A673 (cell line): ENCODE measurements at regions not wholly inside any gene's neighbourhood (a gene's known extent, or its start where the extent isn't known, plus 50 kb on each side); places are given as distances from the start of the nearest gene placed in this dataset.

ENCODE experiments used
- BruUV-seq: library from RNA; stranded (reverse); fragments of 400-500 nt; replicated peaks from 2 replicates; lab custom pipeline; 2021; lab: Mats Ljungman, UMichigan
- CTCF ChIA-PET: fragments of 300-600 bp; sonication (Branson Sonifier 250); formaldehyde crosslinking; loops from one replicate; lab custom pipeline; 2022; ENCODE audit warnings: antibody characterized with exemption; lab: Charles Lee
- POLR2A ChIA-PET: fragments of 300-600 bp; sonication (Branson Sonifier 250); formaldehyde crosslinking; loops from one replicate; lab custom pipeline; 2022; ENCODE audit warnings: antibody characterized with exemption; ENCODE audit not compliant: low non-redundant PET; lab: Charles Lee
- DNase-seq: peaks from one replicate; pipeline ENCODE4 v3.0.0-alpha.2; 2015; ENCODE audit warnings: low spot score
- H3K27ac ChIP-seq: fragments of 200-600 bp; sonication (generic); 2 replicates; pipeline ENCODE4 v1.5.1; 2016; ENCODE audit warnings: mixed run types, low read depth, mild to moderate bottlenecking, mixed read lengths, antibody characterized with exemption, low read length; ENCODE audit not compliant: poor library complexity, severe bottlenecking
- H3K27me3 ChIP-seq: fragments of 200-600 bp; sonication (generic); replicated peaks from 2 replicates; pipeline ENCODE4 v1.6.1; 2017; ENCODE audit warnings: mixed run types, low read depth, mild to moderate bottlenecking, mixed read lengths, antibody characterized with exemption, low read length; ENCODE audit not compliant: insufficient read depth, poor library complexity
- H3K36me3 ChIP-seq: fragments of 200-600 bp; sonication (generic); 2 replicates; pipeline ENCODE4 v1.6.1; 2016; ENCODE audit warnings: mixed run types, mild to moderate bottlenecking, mixed read lengths, antibody characterized with exemption, low read length; ENCODE audit not compliant: insufficient read depth, poor library complexity, severe bottlenecking
- H3K4me1 ChIP-seq: fragments of 200-600 bp; sonication (generic); 2 replicates; pipeline ENCODE4 v1.6.1; 2017; ENCODE audit warnings: mixed run types, mild to moderate bottlenecking, mixed read lengths, antibody characterized with exemption, low read length; ENCODE audit not compliant: insufficient read depth, poor library complexity, severe bottlenecking
- H3K4me3 ChIP-seq: fragments of 200-600 bp; sonication (generic); 2 replicates; pipeline ENCODE4 v1.5.1; 2016; ENCODE audit warnings: low read depth, mixed run types, mild to moderate bottlenecking, mixed read lengths, low read length; ENCODE audit not compliant: poor library complexity, severe bottlenecking
- H3K9me3 ChIP-seq: fragments of 200-600 bp; sonication (generic); 2 replicates; pipeline ENCODE4 v1.6.1; 2016; ENCODE audit warnings: mixed run types, low read depth, mild to moderate bottlenecking, mixed read lengths, antibody characterized with exemption, low read length; ENCODE audit not compliant: poor library complexity, severe bottlenecking
- EZH2 ChIP-seq: fragments of 200-600 bp; sonication (generic); IDR thresholded peaks from 2 replicates; pipeline ENCODE4 v1.6.1; 2017; ENCODE audit warnings: borderline replicate concordance, low read depth, mild to moderate bottlenecking, mixed read lengths, antibody characterized with exemption, low read length; ENCODE audit not compliant: poor library complexity, severe bottlenecking
- intact Hi-C: fragments of 100-400 bp; cut with micrococcal nuclease; formaldehyde crosslinking; loops from one replicate; pipeline ENCODE4 v1.10.0; 2022; ENCODE audit not compliant: unreplicated experiment
- TF ChIP-seq, protein P1 (sequence below): fragments of 300-800, 200-600 bp; sonication (generic); conservative IDR thresholded peaks from 2 replicates; pipeline ENCODE4 v1.5.1; 2017; ENCODE audit warnings: low read depth, mild to moderate bottlenecking, antibody characterized with exemption, low read length, moderate library complexity, mixed read lengths

DNA sequence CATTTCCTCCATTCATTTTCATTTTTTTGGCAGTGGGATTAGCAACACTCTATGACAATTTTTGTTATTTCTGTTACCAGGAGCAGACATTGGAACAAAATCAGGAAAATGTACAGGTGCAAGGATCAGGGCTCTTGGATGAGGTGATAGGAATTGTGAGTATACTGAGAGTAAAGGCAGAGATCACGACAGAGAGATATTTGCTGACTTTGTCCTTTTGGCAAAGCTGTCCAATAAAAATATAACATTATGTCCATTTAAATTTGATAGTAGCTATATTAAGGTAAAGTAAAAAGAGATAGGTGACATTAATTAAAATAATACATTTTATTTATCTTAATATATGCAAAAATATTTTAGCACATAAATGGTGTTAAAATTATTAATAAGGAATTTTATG lies 373.1 kb upstream of the GNPDA2 start:
- no TSS peak for BruUV-seq
- Histone ChIP-seq H3K36me3 (no peaks in the 10 kb centered on the region), H3K4me1 (no peaks in the 10 kb centered on the region), H3K9me3 (peaks cover 3% of the 10 kb centered on the region), H3K27ac (no peak overlapping the region), H3K27me3 (no peaks in the 10 kb centered on the region), H3K4me3 (no peak overlapping the region)
- ChIA-PET CTCF (no interaction called here), POLR2A (no interaction called here)
- no peak for DNase-seq
- no peak for TF ChIP-seq EZH2
- intact Hi-C loops: no loop called here

DNA sequence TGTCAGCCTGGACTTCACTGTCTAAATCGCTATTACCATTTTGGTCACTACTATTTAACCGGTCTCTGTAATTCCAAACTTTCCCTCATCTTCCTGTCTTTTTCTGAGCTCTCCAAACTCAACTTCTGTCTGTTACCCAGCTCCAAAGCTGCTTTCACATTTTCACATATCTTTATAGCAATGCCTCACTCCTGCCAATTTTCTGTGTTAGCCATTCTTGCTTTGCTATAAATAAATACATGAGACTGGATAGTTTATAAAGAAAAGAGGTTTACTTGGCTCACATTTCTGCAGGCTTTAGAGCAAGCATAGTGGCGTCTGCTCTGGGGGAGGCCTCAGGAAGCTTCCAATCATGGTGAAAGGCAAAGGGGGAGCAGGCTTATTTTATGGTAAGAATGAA lies 368.3 kb upstream of the GNPDA2 start:
- Histone ChIP-seq H3K9me3 (peaks cover 12% of the 10 kb centered on the region), H3K27ac (no peak overlapping the region), H3K27me3 (no peaks in the 10 kb centered on the region), H3K36me3 (no peaks in the 10 kb centered on the region), H3K4me3 (no peak overlapping the region), H3K4me1 (no peaks in the 10 kb centered on the region)
- no TSS peak for BruUV-seq
- ChIA-PET POLR2A (no interaction called here), CTCF (no interaction called here)
- TF ChIP-seq, protein P1, sequence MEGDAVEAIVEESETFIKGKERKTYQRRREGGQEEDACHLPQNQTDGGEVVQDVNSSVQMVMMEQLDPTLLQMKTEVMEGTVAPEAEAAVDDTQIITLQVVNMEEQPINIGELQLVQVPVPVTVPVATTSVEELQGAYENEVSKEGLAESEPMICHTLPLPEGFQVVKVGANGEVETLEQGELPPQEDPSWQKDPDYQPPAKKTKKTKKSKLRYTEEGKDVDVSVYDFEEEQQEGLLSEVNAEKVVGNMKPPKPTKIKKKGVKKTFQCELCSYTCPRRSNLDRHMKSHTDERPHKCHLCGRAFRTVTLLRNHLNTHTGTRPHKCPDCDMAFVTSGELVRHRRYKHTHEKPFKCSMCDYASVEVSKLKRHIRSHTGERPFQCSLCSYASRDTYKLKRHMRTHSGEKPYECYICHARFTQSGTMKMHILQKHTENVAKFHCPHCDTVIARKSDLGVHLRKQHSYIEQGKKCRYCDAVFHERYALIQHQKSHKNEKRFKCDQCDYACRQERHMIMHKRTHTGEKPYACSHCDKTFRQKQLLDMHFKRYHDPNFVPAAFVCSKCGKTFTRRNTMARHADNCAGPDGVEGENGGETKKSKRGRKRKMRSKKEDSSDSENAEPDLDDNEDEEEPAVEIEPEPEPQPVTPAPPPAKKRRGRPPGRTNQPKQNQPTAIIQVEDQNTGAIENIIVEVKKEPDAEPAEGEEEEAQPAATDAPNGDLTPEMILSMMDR: no peak
- TF ChIP-seq EZH2: no peak
- DNase-seq: no peak
- intact Hi-C loops: no loop called here

DNA sequence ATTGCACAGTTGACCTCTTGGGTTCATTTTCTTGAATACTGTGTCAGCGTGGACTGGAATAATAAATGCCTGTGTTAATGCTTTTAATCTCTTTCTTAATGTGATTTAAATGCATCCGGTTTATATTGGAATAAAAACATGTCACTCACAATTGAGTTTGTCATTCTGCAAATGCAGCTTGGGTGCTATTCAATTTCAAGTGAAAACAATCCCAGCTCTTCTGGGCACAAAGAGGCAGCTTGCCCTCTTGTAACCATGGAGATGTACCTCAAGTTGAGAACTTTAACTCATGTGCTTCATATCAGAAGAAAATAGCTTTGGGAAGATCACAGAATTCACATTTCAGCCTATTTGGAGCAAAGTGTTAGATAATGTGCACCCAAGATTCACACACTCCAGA lies 355.7 kb upstream of the GNPDA2 start:
- no peak overlapping the region for H3K27ac ChIP-seq
- H3K4me1 ChIP-seq: no peaks in the 10 kb centered on the region
- CTCF ChIA-PET: no interaction called here
- no peaks in the 10 kb centered on the region for H3K27me3 ChIP-seq
- no peak overlapping the region for H3K4me3 ChIP-seq
- H3K9me3 ChIP-seq: peaks cover 12% of the 10 kb centered on the region
- no TSS peak for BruUV-seq
- DNase-seq: no peak
- no peaks in the 10 kb centered on the region for H3K36me3 ChIP-seq
- no peak for TF ChIP-seq EZH2
- TF ChIP-seq, protein P1: no peak
- POLR2A ChIA-PET: interaction anchor here (0.6 kb wide), 1 partner anchor 8 kb away, joined by 4 read pairs; no protein-coding TSS in a partner anchor
- intact Hi-C loops: no loop called here

DNA sequence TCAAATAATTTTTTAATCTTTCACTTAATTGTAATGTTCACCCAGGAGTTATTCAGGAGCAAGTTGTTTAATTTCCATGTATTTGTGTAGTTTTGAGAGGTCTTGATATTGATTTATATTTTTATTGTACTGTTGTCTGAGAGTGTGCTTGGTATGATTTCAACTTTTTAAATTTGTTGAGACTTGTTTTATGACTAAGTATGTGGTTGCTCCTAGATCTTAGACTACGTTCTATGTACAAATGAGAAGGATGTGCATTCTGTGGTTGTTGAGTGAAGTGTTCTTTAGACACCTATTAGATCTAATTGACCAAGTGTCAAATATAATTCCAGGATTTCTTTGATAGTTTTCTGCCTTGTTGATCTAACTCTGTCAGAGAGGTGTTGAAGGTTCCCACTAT lies 353.3 kb upstream of the GNPDA2 start:
- Histone ChIP-seq H3K4me3 (no peak overlapping the region), H3K9me3 (peaks cover 12% of the 10 kb centered on the region), H3K27ac (no peak overlapping the region), H3K4me1 (no peaks in the 10 kb centered on the region), H3K36me3 (no peaks in the 10 kb centered on the region), H3K27me3 (no peaks in the 10 kb centered on the region)
- no peak for DNase-seq
- TF ChIP-seq, protein P1: no peak
- TF ChIP-seq EZH2: no peak
- CTCF ChIA-PET: no interaction called here
- POLR2A ChIA-PET: interaction anchor here (0.5 kb wide), 1 partner anchor 152 kb away, joined by 3 read pairs; no protein-coding TSS in a partner anchor
- intact Hi-C loops: no loop called here
- BruUV-seq: no TSS peak
